ENCODE measurements at regions not wholly inside any gene's neighbourhood (a gene's known extent, or its start where the extent isn't known, plus 50 kb on each side); places are given as distances from the start of the nearest gene placed in this dataset.

- no peaks in the 10 kb centered on the region for H3K36me3 ChIP-seq (ENCODE audit: control insufficient read depth, insufficient read depth, low read length)
- no peak overlapping the region for H3K9ac ChIP-seq
- no peak overlapping the region for H2AFZ ChIP-seq
- no peaks in the 10 kb centered on the region for H3K9me3 ChIP-seq (ENCODE audit: control insufficient read depth, low read length)
- H3K4me3 ChIP-seq (ENCODE audit: low read depth, low read length), result no peak overlapping the region
- H3K27ac ChIP-seq, result no peak overlapping the region
- H3K4me2 ChIP-seq (ENCODE audit: low read length), result no peak overlapping the region
- TF ChIP-seq CTCF (IDR thresholded peaks at IDR 0.05), result no peak
- H3K4me1 ChIP-seq, result no peaks in the 10 kb centered on the region
- no peaks in the 10 kb centered on the region for H3K27me3 ChIP-seq (ENCODE audit: control insufficient read depth, insufficient read depth, low read length)
- no peaks in the 10 kb centered on the region for H3K79me2 ChIP-seq
Measured at GRCh38 chr13:65999411-65999810, 1230.7 kb downstream of the PCDH9 start.

GRCh38 chr13:65990684-65991083 lies 1239.5 kb downstream of the PCDH9 start:
- H3K4me1 ChIP-seq, result no peaks in the 10 kb centered on the region
- no peak overlapping the region for H3K9ac ChIP-seq
- H3K36me3 ChIP-seq (ENCODE audit: control insufficient read depth, insufficient read depth, low read length), result no peaks in the 10 kb centered on the region
- no peak for TF ChIP-seq CTCF (IDR thresholded peaks at IDR 0.05)
- no peaks in the 10 kb centered on the region for H3K9me3 ChIP-seq (ENCODE audit: control insufficient read depth, low read length)
- no peak overlapping the region for H3K4me3 ChIP-seq (ENCODE audit: low read depth, low read length)
- H3K4me2 ChIP-seq (ENCODE audit: low read length), result no peak overlapping the region
- no peak overlapping the region for H2AFZ ChIP-seq
- no peak overlapping the region for H3K27ac ChIP-seq
- H3K79me2 ChIP-seq, result no peaks in the 10 kb centered on the region
- H3K27me3 ChIP-seq (ENCODE audit: control insufficient read depth, insufficient read depth, low read length), result no peaks in the 10 kb centered on the region

- Histone ChIP-seq H3K36me3 (ENCODE audit: control insufficient read depth, insufficient read depth, low read length) (no peaks in the 10 kb centered on the region), H3K27me3 (ENCODE audit: control insufficient read depth, insufficient read depth, low read length) (no peaks in the 10 kb centered on the region), H2AFZ (no peak overlapping the region), H3K79me2 (no peaks in the 10 kb centered on the region), H3K4me2 (ENCODE audit: low read length) (no peak overlapping the region), H3K9me3 (ENCODE audit: control insufficient read depth, low read length) (no peaks in the 10 kb centered on the region), H3K4me3 (ENCODE audit: low read depth, low read length) (no peak overlapping the region), H3K27ac (no peak overlapping the region), H3K9ac (no peak overlapping the region), H3K4me1 (no peaks in the 10 kb centered on the region)
- no peak for TF ChIP-seq CTCF (IDR thresholded peaks at IDR 0.05)
Measured at GRCh38 chr13:65985612-65986011, 1244.5 kb downstream of the PCDH9 start.

GRCh38 chr13:65977525-65977924 lies 1252.6 kb downstream of the PCDH9 start:
- Histone ChIP-seq H3K36me3 (ENCODE audit: control insufficient read depth, insufficient read depth, low read length) (no peaks in the 10 kb centered on the region), H3K4me1 (no peaks in the 10 kb centered on the region), H3K27ac (no peak overlapping the region), H3K4me3 (ENCODE audit: low read depth, low read length) (no peak overlapping the region), H3K9ac (no peak overlapping the region), H3K27me3 (ENCODE audit: control insufficient read depth, insufficient read depth, low read length) (no peaks in the 10 kb centered on the region), H3K9me3 (ENCODE audit: control insufficient read depth, low read length) (no peaks in the 10 kb centered on the region), H3K4me2 (ENCODE audit: low read length) (no peak overlapping the region), H2AFZ (no peak overlapping the region), H3K79me2 (no peaks in the 10 kb centered on the region)
- TF ChIP-seq CTCF (IDR thresholded peaks at IDR 0.05), result no peak

GRCh38 chr13:65971541-65971940 lies 1258.6 kb downstream of the PCDH9 start:
- Histone ChIP-seq H3K4me2 (ENCODE audit: low read length) (no peak overlapping the region), H3K79me2 (no peaks in the 10 kb centered on the region), H2AFZ (no peak overlapping the region), H3K9me3 (ENCODE audit: control insufficient read depth, low read length) (no peaks in the 10 kb centered on the region), H3K36me3 (ENCODE audit: control insufficient read depth, insufficient read depth, low read length) (no peaks in the 10 kb centered on the region), H3K9ac (no peak overlapping the region), H3K27ac (no peak overlapping the region), H3K27me3 (ENCODE audit: control insufficient read depth, insufficient read depth, low read length) (no peaks in the 10 kb centered on the region), H3K4me3 (ENCODE audit: low read depth, low read length) (no peak overlapping the region), H3K4me1 (no peaks in the 10 kb centered on the region)
- no peak for TF ChIP-seq CTCF (IDR thresholded peaks at IDR 0.05)

Measured in parathyroid adenoma (tissue), 2 donors.